ENCODE measurements at regions not wholly inside any gene's neighbourhood (a gene's known extent, or its start where the extent isn't known, plus 50 kb on each side); places are given as distances from the start of the nearest gene placed in this dataset.

DNA sequence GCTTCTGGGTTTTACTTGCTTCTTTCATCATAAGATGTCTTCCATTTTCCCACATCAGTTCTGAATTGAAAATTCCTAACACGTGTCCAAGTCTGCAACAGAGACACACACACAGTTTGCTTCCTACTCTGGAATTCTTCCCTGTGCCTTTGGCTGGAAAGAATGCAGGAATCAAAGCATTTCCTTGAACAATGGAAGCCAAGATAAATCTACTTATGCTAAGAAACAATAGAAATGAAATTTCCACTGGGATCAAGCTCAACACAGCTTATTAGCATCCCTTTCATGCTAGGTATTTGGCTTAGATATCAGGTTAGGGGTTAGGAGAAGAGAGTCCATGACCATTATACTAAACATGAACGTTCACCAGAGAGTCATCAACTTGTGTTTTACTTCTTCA lies 101.1 kb upstream of the SCAF8 start:
- TF ChIP-seq EZH2 (IDR thresholded peaks at IDR 0.05; ENCODE audit: low read length, unreplicated experiment) = no peak
- TF ChIP-seq, protein P1, sequence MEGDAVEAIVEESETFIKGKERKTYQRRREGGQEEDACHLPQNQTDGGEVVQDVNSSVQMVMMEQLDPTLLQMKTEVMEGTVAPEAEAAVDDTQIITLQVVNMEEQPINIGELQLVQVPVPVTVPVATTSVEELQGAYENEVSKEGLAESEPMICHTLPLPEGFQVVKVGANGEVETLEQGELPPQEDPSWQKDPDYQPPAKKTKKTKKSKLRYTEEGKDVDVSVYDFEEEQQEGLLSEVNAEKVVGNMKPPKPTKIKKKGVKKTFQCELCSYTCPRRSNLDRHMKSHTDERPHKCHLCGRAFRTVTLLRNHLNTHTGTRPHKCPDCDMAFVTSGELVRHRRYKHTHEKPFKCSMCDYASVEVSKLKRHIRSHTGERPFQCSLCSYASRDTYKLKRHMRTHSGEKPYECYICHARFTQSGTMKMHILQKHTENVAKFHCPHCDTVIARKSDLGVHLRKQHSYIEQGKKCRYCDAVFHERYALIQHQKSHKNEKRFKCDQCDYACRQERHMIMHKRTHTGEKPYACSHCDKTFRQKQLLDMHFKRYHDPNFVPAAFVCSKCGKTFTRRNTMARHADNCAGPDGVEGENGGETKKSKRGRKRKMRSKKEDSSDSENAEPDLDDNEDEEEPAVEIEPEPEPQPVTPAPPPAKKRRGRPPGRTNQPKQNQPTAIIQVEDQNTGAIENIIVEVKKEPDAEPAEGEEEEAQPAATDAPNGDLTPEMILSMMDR (conservative IDR thresholded peaks at IDR 0.05; ENCODE audit: low read depth, low read length) = no peak
